GM19467 (cell line): ENCODE measurements at regions not wholly inside any gene's neighbourhood (a gene's known extent, or its start where the extent isn't known, plus 50 kb on each side); places are given as distances from the start of the nearest gene placed in this dataset.
"Not testable (repeated sequence)": the region's sequence is repeated elsewhere in the genome, so short reads cannot be mapped to it uniquely, and the experiment has no call there.

Experiments
- ATAC-seq: cut with Tn5 transposase; IDR thresholded peaks from one replicate; pipeline ENCODE4 v1.9.1; 2021; ENCODE audit warnings: mild to moderate bottlenecking, moderate library complexity; ENCODE audit not compliant: unreplicated experiment

DNA sequence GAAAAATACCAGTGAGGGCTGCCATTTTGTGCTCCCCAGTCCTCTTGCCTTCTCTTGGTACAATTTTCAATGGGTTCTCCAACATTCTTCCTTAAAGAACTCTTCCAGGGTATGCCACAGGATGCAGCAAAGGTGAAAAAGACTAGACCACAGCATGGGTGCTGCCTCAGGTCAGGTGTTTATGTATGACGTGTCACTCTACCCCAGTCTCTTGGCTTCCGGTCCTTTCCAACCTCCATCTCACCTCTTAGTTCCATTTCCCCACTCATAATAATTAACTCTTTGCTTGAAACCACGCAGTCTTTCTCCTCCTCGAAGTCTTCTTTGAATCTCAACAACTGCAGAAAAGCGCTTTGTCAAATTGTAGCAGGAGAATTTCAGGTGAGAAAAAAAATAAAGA, 104.7 kb upstream of the TBC1D5 start:
- ATAC-seq = no peak

- no peak for ATAC-seq
Measured at GRCh38 chr3:17846466-17846865, 104.0 kb upstream of the TBC1D5 start.

GRCh38 chr3:17845026-17845812, 102.8 kb upstream of the TBC1D5 start:
- ATAC-seq = no peak

DNA sequence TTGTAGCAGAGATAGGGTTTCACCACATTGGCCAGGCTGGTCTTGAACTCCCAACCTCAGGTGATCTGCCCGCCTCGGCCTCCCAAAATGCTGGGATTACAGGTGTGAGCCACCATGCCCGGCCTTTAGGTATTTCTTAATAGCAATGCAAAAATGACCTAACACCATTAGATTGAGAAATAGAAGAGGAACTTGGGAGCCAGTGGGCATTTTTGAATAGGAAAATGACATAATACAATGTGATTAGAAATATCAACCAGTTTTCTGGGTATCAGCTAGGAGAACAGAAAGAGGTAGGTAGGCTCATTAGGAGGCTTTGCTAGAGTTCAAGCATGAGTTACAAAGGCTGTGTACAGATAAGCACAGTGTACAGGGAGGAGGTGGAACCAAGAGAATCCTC, 101.8 kb upstream of the TBC1D5 start:
- no peak for ATAC-seq

DNA sequence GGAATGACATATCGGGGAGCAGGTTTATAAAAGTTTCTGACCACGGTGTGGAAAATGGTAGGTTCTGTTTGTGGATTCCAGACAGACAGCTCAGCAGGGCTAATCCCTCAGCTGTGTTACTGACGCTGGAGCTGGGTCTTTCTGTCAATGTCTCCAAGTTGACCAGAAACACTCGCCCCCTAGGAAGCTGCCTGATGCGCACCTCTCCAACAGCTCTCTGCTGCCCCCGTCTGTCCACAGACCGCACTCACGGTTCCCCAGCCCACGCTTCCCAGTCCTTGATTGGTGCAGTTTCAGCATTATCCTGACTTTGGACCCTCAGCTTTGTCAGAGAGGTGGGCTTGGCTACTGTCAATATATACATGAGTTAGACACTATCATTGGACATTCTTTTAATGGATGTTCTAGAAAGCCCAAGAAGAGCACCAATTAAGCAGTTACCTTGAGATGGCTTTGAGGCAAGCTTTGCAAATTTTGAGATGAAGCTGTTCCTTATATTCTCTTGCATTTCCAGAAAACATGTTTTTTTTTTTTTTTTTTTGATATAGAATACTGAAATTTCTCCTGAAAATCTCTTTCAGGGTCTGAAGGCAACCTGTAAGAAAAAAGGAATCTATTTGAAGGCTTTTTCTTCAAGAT, 98.9 kb upstream of the TBC1D5 start:
- peak; percentile 76 for ATAC-seq

DNA sequence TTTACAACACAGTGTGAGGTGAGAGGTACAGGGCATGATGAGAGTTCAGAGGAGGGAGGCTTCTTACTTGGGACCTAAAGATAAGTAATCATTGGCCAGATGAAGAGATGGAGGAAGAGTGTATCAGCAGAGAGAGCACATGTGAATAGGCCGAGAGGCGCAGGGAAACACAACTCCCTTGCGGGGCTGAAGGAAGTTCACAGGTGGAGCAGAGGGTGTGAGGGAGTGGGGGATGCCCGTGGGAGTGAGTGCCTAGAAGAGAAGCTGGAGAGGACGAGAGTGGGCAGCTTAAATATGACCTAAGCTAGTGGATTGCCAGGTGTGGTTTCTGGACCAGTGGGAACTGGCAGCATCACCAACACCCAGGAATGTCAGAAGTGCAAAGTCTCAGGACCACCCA, 98.2 kb upstream of the TBC1D5 start:
- ATAC-seq = no peak

DNA sequence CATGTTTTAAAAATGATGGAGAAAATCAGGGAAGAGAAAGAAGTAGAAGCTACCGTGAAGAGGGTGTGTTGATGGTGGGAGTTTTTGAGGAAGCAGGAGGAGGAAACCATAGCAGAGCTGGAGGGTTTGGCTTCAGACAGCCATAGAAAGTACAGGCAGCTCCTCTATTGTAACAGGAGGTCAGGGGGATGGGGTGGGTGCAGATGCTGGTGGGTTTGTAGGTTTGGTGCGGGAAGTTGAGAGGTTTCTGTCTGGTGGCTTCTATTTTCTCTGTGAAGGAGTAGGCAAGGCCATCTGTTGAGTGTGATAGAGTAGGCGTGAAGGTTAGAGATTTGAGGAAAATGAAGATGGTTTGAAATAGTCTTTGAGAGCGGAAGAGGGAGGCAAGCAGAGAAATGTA, 97.7 kb upstream of the TBC1D5 start:
- ATAC-seq = no peak

GRCh38 chr3:17836919-17837318, 94.5 kb upstream of the TBC1D5 start:
- ATAC-seq = no peak

- no peak for ATAC-seq
Measured at GRCh38 chr3:17836092-17836491, 93.7 kb upstream of the TBC1D5 start.

GRCh38 chr3:17833786-17834559, 91.5 kb upstream of the TBC1D5 start:
- no peak for ATAC-seq

DNA sequence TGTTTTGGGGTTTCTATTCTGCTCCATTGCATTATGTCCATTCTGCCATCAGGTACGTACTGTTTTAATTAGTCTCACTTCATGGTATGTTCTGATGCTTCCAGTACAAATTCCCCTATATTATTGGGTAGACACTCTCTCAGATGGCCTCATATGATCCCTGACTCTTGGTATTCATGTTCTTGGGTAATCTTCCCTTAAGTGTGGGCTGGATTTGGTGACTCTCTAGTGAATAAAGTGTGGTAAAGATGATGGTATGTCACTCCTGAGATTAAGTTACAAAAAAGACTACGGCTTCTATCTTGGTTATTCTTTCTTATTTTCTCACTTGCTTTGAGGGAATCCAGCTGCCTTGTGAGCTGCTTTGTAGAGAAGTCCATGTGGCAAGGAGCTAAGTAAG, 89.6 kb upstream of the TBC1D5 start:
- ATAC-seq = no peak

- no peak for ATAC-seq
Measured at GRCh38 chr3:17831366-17831765, 88.9 kb upstream of the TBC1D5 start.

GRCh38 chr3:17830788-17831187, 88.4 kb upstream of the TBC1D5 start:
- ATAC-seq = no peak

DNA sequence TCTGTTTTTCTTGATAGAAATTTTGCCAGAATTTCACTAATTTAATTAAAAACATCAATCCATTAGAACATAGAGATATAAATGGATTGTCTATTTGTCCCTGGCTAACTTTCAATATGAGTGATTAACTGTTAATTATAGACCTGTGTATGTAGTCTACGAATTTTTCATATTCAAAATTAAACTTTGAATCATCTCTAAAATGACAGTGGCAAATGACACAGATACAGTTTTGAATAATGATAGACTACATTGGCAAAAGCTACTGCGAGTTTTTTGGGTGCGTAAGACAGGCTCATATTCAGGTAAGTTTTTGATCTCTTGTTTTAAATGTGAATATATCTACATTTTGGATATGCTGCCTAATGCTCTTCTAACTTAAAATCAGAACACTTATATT, 86.0 kb upstream of the TBC1D5 start:
- no peak for ATAC-seq

DNA sequence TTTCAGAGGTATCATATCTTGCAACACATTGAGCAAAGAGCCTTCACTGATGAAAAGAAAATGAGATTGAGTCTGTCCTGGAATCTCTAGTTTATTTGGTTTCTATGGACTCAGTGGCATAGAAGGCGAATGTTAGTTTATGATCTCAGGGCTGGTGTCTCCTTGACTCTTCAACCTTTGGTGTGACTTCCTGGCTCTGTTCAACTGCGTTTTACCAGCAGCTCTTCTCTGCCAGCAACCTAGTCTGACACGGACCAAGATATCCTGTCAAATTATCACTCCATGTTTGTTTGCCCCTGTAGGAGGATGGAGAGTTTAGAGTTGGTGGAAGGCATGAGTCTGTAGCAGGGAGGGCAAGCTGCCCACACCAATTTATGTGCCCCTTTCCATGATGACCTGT, 82.9 kb upstream of the TBC1D5 start:
- no peak for ATAC-seq

- ATAC-seq = no peak
Measured at GRCh38 chr3:17823816-17824215, 81.4 kb upstream of the TBC1D5 start.

DNA sequence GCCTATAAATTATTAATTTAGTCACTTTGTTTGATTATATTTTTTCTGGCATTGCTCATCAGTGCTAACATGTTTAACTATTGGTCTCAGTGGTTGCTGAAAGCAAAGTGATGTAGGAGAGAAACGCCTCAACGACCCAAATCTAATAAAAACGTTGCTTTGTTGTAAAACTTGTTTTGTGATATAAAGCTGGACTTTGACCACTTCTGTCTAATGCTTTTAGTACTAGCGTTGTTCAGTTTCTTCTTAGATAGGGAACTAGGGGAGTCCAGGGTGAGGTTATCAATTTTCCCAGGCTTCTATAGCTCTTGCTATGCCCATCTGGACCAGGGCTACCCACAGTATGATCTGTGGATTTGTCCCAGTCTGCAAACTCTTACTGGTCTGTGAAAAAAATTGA, 80.6 kb upstream of the TBC1D5 start:
- no peak for ATAC-seq

- ATAC-seq = no peak
Measured at GRCh38 chr3:17820704-17821103, 78.3 kb upstream of the TBC1D5 start.

GRCh38 chr3:17820275-17820674, 77.8 kb upstream of the TBC1D5 start:
- no peak for ATAC-seq

GRCh38 chr3:17817973-17818372, 75.5 kb upstream of the TBC1D5 start:
- not testable (repeated sequence) for ATAC-seq

DNA sequence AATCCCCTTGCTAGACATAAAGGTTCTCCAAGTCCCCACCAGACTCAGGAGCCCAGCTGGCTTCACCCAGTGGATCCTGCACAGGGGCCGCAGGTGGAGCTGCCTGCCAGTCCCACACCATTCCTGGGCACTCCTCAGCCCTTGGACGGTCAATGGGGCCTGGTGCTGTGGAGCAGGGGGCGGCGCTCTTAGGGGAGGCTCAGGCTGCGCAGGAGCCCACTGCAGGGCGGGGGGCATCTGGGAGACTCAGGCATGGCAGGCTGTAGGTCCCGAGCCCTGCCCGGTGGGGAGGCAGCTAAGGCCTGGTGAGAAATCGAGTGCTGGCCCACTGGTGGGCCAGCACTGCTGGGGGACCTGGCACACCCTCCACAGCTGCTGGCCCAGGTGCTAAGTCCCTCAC, 75.1 kb upstream of the TBC1D5 start:
- no peak for ATAC-seq

DNA sequence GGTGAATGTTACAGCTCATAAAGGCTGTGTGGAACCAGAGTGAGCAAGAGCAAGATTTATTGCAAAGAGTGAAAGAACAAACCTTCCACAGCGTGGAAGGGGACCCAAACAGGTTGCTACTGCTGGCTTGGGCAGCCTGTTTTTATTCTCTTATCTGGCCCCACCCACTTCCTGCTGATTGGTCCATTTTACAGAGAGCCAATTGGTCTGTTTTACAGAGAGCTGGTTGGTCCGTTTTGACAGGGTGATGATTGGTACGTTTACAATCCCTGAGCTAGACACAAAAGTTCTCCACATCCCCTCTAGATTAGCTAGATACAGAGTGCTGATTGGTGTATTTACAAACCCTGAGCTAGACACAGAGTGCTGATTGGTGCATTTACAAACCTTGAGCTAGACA, 74.4 kb upstream of the TBC1D5 start:
- not testable (repeated sequence) for ATAC-seq
